NCI-H345 treated with DMSO at 0.1 percent for 48 hours (cell line): ENCODE measurements at regions not wholly inside any gene's neighbourhood (a gene's known extent, or its start where the extent isn't known, plus 50 kb on each side); places are given as distances from the start of the nearest gene placed in this dataset.

ENCODE experiments used
- DNase-seq: peaks from one replicate; lab custom pipeline; 2025; ENCODE audit not compliant: unreplicated experiment; lab: John Stamatoyannopoulos, UW

DNA sequence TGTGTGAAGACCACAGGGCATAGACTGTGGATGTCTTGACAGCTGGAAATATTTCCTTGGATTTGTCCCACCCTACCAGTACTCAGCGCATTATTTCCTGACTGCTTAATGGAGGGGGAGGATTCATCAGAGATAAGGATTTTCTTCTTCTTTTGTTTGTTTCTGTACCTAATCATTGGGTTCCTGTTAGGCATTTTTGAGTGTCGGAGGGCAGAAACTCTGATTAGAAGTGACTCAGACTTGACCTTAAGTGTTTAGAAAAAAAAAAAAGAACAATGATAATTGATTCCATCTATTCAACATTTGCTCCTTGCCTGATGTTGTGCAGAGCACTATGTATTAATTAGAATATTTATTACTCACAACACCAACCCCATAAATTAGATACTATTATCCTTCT, 78.5 kb upstream of the SYNPR start:
- no peak for DNase-seq

GRCh38 chr3:63202529-63202928, 75.6 kb upstream of the SYNPR start:
- DNase-seq: no peak

- no peak for DNase-seq
Observed at GRCh38 chr3:63207066-63207590, 71.0 kb upstream of the SYNPR start.

GRCh38 chr3:63228087-63228486, 50.0 kb upstream of the SYNPR start:
- DNase-seq: no peak
